ENCODE measurements at regions not wholly inside any gene's neighbourhood (a gene's known extent, or its start where the extent isn't known, plus 50 kb on each side); places are given as distances from the start of the nearest gene placed in this dataset.
"Not testable (repeated sequence)": the region's sequence is repeated elsewhere in the genome, so short reads cannot be mapped to it uniquely, and the experiment has no call there.

DNA sequence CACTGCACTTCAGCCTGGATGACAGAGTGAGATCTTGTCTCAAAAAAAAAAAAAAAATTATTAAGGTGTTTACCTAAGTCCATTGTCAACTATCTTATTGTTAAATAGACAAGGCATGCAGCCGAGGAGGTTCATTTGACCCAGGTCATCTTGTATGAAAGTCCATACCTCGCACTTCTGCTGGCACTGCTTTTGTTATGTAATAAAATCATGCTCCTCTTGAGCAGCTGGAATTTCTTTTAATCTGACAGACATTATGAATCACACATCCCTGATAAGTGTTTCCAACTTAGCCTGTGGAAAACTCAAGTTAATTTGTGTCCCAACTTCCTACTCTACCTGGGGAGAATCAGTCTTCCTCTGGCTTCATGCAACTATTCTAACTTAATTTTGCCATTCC is 315.6 kb upstream of the KLF4 start:
- DNase-seq, result no peak

DNA sequence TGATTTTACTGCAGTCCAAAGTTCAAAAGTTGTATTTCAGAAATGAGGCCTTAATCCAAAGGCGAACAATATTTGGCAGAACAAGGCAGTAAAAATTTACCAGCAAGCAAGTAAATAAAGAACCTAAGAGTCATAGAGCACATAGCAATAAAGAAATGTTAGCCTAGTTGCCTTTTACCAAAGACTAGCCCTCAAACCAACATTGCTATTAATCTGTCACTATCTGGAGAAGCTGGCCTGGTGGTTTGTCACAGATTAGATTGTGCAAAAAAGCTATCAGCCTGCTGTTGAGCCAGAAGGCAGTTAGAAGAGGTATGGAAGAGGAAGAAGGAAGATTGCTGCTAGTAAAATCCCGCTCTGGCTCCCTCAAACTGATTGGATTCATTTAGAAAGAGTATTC is 304.7 kb upstream of the KLF4 start:
- no peak for DNase-seq

DNA sequence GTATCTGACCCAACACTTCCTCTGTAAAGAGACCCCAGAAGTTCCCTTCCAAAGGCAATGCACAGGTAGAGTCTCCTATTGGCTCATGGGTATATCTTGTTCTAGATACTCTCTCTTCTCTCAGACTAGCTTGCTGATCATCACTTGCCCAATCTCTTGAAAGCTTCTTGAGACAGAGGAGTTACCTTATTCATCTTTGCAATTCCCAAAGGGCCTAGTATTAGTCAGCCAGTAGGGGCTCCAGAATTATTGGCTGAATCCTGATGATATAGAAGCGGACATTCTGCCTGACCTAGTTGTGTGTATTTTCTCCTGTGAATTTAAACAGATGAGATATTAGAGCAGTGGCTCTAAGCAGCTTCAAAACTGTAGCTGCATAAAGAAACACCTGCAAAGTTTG is 304.0 kb upstream of the KLF4 start:
- no peak for DNase-seq

DNA sequence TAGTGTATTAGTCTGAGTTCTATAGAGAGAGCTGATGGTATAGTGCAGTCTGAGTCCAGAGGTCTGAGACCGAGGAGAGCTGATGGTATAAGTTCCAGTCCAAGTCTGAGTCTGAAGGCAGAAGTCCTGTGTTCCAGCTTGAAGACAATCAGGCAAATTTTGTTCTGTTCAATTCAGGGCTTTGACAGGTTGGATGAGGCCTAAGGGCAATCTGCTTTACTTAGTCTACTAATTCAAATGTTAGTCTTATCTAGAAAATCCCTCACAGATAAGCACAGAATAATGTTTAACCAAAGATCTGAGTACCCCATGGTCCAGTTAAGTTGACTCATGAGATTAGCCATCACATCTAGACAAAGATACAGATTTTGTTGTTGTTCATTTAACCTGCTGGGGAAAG is 303.0 kb upstream of the KLF4 start:
- DNase-seq, result no peak

DNA sequence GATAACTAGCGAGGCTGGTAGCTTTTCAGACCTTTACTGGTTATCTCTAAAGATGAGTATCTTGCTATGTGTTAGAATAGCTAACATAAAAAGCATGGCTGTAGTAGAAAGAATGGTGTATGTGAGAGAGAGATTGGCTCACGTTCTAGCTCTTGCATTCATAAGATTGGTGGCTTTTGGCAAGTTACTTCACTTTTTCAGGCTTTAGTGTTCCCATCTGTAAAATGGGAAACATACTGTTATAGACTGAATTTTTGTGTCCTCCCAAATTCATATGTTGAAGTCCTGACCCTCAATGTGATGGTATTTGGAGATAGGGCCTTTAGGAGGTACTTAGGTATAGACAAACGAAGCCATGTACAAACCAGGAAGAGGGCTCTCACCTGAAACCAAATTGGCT is 302.4 kb upstream of the KLF4 start:
- DNase-seq, result no peak

DNA sequence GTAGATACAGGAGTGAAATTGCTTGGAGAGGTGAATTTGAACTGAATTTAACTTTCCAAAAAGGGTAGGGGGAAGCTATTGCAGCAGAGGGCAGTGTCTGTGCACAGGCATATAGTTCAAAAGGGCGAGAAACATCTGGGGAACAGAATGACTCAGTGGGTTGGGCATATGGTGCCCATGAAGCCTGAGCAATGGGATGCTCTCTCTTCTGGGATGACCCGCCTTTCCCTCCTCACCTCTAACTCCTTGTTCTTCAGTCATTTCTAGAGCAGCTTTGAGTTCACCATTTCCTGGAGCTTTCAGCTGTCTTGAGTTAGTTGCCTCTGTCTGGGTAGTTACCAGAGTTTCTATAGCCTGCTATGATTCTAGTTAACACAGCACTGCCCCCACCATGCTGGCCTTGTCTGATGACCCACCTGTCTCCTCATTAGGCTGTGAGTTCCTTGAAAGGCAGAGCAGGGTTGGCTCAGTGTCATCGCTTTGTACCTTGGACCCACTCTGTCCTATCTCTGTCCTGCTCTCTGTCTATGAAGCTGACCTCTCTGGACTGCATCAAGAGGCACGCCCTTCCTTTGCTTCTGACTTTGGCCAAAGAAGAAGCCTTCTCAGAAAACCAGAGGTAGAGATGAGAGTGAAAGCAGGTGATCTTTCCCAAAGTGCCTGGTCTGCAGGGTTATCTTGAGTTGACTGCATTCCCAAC is 299.6 kb upstream of the KLF4 start:
- no peak for DNase-seq

DNA sequence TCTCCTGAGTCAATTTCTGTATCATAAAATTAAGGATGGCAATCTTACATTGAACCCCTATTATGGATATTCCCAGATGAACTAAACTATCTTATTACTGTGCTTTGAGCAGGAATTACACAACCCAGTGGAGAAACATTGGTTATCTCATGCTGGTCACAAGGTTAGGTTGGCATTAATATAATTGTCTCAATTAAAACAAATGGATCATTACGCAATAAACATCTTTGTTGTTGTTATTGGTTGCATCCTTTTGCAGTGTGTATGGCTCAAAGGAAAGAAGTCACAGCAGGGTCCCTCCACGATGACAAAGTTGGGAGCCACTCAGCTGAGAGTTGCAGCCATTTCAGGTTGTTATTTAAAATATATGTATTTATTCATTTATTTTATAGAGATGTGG is 297.0 kb upstream of the KLF4 start:
- DNase-seq, result no peak

DNA sequence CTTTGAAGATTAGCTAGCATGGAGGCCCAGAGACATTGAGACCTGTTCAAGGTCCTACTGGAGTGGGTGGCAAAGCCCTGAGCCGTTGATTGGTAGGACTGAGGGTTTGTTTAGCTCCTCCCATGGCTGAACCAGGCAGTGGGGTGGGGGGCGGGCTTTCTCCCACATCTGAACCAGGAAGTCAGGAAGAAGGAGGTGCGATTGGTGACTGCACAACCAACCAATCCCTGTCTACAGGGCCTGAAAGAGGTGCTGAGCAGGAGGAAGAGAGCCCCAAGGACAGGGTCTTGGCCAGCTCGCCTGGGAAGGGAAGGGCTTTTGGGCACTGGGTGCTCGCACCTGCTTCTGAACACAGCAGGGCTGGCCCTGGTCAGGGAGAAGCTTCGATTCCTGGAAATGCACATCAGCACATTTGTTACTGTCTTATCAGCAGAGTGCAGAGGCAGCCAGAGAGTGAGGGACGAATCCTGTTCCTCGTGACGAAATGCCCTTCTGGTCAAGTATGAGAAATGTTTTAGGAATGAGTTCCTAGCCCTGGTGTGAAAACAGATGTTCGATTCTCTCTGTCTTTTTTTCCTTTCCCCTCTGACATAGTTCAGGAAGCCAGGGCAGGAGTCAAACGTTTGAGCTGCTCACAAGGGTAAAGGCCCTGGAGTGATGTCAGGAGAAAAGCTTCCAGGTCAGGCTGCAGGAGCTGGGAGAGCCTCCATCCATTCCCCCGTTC is 294.8 kb upstream of the KLF4 start:
- no peak for DNase-seq

DNA sequence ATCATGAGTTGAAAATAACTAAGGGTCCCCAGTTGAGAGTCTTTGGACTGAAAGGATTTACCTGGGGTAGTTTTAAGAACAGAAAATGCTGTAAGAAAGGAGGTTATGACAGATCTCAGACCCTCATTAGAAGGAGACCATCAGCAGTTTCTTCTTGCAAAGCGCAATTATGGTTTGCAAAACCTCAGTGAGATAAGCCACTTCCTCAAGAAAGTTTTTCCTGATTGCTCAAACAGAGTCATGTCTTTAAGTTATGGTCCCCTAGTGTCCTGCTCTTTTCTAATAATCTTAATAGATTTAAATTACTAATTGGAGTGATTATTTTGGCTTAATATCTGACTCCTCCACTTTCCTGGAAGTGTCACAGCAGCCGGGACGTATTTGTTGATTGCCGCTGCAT is 293.2 kb upstream of the KLF4 start:
- no peak for DNase-seq

DNA sequence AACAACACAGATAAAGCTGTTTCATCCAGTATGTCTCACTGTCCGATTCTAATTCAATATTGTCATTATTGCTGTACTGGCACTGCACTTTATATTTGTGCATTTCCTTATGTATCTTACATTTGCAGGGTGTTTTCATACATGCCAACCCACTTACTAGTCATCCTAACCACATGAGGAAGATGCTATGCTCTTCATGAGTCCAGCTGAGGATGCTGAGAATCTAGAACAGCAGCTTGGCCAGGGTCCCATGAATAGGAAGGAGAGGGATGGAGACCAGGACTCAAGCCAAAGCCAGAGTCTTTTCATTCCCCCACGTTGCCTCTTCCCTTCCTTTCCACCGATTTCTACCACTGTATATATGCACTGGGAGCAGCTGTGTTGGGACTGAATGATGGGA is 292.8 kb upstream of the KLF4 start:
- DNase-seq, result no peak

DNA sequence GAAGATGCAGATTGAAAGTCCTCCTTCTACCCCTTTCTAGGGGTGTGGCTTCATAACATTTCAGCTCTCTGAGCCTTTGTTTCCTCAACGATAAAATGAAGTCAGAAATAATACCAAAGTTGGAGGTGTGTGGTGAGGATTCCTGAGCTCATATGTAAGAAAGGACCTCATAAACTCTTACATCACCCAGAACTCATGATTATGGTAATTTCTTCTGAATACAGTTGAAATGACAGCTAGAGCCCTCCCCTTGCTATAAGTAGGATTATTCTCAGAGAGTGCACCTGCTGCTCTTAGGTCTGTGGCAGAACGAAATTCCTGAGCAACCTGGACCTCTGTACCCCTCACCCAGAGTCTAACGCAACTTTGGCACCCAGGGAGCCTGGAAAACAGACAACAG is 291.4 kb upstream of the KLF4 start:
- no peak for DNase-seq

DNA sequence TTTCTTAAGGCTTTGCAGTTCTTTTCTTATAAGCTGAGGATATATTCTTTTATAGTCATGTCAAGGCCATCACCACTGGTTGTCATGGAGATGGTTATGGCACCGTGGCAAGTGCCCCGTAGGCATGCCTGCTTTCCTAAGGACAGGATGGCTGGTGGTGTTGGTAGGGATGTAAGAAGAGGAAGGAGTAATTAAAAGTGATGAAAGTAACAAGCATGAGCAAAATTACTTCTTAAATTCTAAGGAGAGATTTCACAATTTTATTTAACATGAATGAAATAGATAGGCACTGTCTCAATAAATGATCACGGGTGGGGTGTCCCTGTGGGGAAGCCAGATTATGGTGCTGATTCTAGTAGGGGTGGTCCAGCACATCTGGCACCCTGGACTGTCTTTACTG is 290.2 kb upstream of the KLF4 start:
- DNase-seq, result no peak

DNA sequence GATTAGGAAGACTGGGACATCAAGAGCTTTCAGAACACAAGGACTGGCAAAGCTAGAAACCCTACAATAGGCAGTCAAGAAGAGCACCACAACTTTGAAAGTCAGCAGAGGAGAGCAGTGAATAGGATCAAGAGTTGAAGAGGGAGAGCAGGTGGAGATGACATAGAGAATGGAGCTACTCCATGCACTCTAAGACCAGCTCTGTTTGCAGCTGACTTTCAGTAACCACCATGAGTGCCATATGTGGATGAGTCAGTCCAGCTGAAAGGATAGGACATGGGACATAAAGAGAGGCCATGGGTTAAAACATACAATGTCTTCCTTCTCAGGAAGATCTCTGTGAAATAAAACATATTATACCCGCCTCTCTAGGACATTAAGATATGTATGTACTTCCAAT is 289.1 kb upstream of the KLF4 start:
- no peak for DNase-seq

DNA sequence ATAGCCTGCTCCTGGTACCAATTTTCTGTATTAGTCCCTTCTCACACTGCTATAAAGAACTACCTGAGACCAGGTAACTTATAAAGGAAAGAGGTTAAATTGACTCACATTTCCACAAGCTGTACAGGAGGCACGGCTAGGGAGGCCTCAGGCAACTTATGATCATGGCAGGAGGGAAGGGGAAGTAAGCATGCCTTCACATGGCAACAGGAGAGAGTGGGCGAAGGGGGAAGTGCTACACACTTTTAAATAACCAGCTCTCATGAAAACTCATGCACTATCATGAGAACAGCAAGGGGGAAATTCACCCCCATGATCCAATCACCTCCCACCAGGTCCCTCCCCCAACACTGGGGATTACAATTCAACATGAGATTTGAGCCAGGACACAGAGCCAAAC is 284.5 kb upstream of the KLF4 start:
- not testable (repeated sequence) for DNase-seq

DNA sequence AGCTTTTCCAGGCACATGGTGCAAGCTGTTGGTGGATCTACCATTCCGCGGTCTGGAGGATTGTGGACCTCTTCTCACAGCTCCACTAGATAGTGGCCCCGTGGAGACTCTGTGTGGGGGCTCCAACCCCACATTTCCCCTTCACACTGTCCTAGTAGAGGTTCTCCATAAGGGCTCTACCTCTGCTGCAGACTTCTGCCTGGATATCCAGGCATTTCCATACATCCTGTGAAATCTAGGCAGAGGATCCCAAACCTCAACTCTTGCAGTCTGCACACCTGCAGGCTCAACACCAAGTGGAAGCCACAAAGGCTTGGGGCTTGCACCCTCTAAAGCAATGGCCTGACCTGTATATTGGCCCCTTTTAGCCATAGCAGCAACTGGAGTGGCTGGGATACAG is 283.4 kb upstream of the KLF4 start:
- DNase-seq, result no peak

DNA sequence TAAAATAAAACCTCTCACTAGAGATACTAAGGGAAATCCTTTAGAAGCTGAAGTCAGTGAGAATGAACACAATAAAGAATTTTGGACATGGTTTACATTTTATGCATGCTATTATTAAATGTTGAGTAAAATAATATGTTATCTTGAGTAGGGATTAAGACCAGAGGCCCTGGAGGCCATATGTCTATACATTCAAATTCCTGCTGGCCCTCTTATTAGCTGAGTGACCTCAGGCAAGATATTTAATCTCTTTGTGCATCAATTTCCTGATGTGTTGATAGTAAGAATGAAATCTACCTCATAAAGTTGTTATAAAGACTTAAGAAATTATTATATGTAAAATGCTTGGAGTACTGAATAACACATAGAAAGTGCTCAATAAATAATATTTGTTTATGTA is 281.1 kb upstream of the KLF4 start:
- DNase-seq, result no peak

DNA sequence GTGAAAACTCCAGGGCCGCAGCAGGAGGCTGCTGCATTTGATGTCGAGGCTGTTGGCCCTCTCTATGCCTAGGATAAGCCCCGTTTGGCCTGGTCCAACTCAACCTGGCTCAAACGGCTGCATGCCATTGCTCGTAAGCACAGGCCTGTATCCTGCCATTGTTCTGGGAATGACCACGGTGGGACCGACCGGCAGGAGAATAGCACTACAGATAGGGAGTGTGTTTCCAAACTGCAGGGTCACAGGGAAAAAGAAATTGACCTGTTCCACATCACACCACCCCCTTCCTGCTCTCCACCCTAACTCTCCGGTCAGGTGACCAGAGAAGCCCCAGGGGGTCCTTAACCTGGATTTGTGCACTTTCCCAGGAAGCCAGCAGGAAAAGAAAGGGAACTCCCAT is 278.7 kb upstream of the KLF4 start:
- DNase-seq, result no peak

DNA sequence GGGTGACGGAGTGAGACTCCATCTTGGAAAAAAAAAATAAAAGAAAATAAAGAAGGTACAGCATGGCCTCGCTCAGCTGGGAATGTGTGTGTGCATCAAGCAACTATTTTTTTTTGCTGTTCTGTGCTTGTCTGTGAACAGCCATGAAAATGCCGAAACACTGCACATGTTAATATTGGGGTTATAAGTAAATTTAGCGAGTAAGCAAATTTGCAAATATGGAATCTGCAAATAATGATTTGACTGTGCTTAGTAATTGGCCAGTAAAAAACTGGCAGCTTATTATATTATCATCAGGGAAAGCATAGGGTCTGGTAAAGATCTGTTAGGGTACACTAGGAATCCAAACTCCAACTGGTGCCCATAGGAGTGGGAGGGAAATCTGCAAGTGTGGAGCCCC is 278.1 kb upstream of the KLF4 start:
- DNase-seq, result no peak

DNA sequence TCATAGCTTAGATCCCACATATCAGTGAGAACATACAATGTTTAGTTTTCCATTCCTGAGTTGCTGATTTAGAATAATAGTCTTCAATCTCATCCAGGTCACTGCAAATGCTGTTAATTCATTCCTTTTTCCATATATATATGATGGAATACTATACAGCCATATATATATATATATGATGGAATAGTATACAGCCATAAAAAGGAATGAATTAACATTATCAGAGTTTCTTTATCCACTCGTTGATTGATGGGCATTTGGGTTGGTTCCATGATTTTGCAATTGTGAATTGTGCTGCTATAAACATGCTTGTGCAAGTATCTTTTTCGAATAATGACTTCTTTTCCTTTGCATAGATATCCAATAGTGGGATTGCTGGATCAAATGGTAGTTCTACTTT is 273.9 kb upstream of the KLF4 start:
- DNase-seq, result not testable (repeated sequence)

DNA sequence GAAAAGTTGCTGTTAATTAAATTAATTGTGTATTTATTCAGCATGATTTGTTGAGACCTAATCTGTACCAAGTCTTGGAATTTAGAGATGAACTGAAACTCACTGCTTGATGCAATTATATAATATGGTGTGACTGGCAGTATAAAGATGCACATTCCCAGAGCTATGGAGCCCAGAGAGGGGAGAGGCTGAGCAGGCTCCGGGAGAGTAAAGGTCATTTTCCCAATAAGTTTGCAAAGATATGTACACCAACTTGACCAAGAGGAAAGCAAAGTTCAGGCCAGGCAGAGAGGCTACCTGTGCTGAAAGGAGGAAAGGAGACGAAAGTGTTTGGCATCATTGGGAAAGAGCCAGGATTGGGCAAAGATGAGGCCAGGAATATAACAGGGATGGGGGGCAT is 271.7 kb upstream of the KLF4 start:
- DNase-seq, result no peak

DNA sequence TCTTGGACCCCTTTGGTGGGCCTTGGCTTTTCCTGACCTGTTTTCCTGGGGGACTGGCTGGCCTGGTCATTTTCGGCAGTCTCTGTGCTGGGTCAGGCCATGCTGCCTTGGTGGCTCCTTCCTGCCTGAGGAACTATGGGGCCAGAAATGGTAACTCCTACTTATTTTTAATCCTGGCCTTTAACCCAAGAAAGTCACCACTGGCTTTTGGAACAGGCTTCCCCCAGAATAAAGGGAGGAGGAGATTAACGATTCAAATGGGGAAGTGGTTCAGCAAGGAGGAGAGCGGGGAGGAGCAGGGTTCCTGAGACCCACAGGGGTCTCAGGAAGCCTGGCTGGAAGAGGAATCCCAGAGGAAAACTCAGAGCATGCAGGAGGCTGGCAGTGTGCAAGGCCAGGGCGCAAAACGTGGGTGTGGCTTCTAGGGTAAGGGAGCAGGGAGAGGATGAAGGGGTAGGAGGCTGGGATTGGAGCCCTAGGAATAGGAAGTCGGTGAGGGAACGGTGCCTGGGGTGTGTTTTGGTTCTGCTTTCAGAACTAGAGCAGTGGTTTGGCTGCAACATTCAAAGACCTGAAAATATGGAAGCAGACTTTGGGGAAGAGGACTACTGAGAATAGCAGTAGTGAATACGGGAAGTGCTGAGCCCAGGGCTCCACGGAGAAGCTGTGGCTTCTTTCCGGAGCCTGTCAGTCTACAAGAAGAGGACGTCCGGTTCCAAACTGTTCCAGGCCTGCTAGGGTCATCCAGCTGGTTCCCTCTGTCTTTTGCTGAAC is 271.1 kb upstream of the KLF4 start:
- DNase-seq, result no peak

DNA sequence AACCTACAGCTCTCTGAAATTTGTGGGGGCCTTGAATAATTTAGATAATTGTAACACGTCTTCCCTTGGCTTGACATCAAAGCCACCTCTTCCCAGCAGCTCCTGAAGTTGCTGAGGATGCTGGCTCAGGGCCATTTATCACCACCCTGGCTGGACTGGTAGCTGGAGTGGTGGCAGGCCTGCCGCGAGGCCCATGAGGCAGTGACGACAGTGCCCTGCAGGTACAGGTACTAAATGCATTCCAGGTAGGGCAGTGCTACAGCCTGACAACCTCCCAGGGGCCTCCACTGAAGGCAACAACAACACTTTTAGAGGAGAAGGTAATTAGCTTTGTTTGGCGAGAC is 270.2 kb upstream of the KLF4 start:
- DNase-seq, result no peak

DNA sequence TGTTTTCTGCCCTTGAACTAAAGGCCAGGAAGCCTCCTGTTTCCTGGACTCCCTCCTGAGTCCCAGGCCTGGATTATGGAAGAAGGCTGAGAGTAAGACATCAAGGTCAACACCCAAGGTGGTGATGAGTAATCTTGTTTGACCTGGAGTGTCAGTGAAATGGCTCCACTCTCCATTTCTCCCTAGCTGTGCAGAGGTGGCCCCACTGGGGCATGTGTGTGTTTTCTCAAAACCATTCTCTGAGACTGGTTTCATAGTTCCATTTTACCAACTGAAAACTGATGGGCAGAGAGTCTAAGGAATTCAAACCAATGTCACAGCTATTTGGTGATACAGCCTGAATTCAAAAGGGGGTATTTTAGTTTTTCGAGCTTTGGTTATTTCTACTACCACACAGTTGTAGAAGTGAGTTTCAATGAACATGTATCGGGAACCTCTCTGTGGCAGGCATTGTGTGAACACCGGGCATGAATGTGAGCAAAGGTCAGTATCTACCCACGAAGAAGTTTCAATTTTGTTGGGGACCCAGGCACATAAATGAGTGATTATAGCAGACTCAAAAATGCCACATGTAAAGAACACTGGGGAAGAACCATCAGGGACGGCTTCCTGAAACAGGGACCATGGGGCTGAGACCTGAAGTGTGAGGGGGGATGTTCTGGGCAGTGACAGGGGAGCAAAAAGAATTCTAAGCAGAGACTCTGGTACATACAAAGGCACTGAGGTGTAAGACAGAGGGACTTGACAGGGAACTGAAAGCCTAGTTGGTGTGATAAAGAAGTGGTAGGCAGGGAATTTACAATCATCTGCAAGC is 269.6 kb upstream of the KLF4 start:
- no peak for DNase-seq

DNA sequence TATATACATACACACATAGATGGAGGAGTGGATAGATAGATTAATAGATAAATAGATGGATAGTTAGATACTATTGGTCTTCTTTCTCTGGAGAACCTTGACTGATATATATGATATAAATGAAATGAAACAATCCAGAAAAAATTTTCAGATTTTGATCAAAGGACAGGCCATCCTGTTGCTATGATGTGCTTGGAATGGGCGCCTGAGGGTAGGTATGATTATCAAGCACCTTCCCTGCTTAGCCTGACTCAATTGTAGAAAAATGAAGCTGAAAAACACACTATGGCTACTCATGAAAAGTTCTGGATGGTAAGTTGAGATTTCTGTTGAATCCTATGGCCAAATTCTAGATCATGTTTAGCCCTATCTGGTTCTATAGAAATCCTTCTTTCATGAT is 266.5 kb upstream of the KLF4 start:
- DNase-seq, result no peak
